ENCODE measurements at regions not wholly inside any gene's neighbourhood (a gene's known extent, or its start where the extent isn't known, plus 50 kb on each side); places are given as distances from the start of the nearest gene placed in this dataset.

GRCh38 chr12:118651487-118651886 is 275.1 kb downstream of the SUDS3 start (continued):
- TF ChIP-seq ZNF574 (CRISPR knock-in tag; IDR thresholded peaks at IDR 0.05) (no peak), ZNF468 (CRISPR knock-in tag; IDR thresholded peaks at IDR 0.05) (no peak), ZNF740 (CRISPR knock-in tag; IDR thresholded peaks at IDR 0.05) (no peak), ELK4 (CRISPR knock-in tag; IDR thresholded peaks at IDR 0.05; ENCODE audit: borderline replicate concordance) (no peak)

GRCh38 chr12:118655588-118655987 is 279.2 kb downstream of the SUDS3 start:
- Histone ChIP-seq H3K4me2 (ENCODE audit: low read depth, low read length) (no peak overlapping the region), H3K36me3 (replicated peaks in 1 of 2; ENCODE audit: control insufficient read depth in 1 of 2, insufficient read depth in 2 of 2, low read length in 2 of 2) (no peaks in the 10 kb centered on the region), H4K20me1 (ENCODE audit: insufficient read depth, low read length) (no peaks in the 10 kb centered on the region), H3K4me3 (replicated peaks in 1 of 3; ENCODE audit: insufficient read depth in 1 of 3, low read depth in 2 of 3, low read length in 3 of 3) (no peak overlapping the region), H2AFZ (ENCODE audit: low read length) (no peak overlapping the region), H3K9me3 (ENCODE audit: low read length) (no peaks in the 10 kb centered on the region), H3K4me1 (ENCODE audit: insufficient read depth, low read length) (no peaks in the 10 kb centered on the region), H3K79me2 (ENCODE audit: insufficient read depth, low read length) (no peaks in the 10 kb centered on the region), H3K27ac (ENCODE audit: extremely low read length, insufficient read depth, low read length) (no peak overlapping the region), H3K9ac (ENCODE audit: insufficient read depth, low read depth, low read length) (no peak overlapping the region), H3K27me3 (ENCODE audit: control insufficient read depth in 1 of 2, insufficient read depth in 2 of 2, low read length in 2 of 2) (no peaks in the 10 kb centered on the region; a peak in 1 of 5 replicates)
- in situ Hi-C loops (cut with HindIII; ENCODE audit: extremely low pct_ligation_motif_present, low pct_unique_long_range_greater_than_20kb) (no loop called here), intact Hi-C loops (cut with micrococcal nuclease; ENCODE audit: unreplicated experiment) (no loop called here)
- peak; percentile 43; the same call in 1 of the 2 replicates for TF ChIP-seq GFI1 (CRISPR knock-in tag; IDR thresholded peaks at IDR 0.05; ENCODE audit: borderline replicate concordance)
- TF ChIP-seq HNF4A (CRISPR knock-in tag; IDR thresholded peaks at IDR 0.05), result 0 out of 2 replicates have a peak, but pooled peaks have one; percentile 10
- no peak for TF ChIP-seq DMTF1 (CRISPR knock-in tag; IDR thresholded peaks at IDR 0.05)
- peak; percentile 63 for TF ChIP-seq NR2F2 (IDR thresholded peaks at IDR 0.05; ENCODE audit: borderline replicate concordance, low read depth)
- ChIA-PET CTCF (ENCODE audit: low intra/inter-chr PET ratio, low total read pairs) (no interaction called here), POLR2A (no interaction called here)
- peak; percentile 48 for ATAC-seq
- no TSS peak for BruUV-seq (replicated peaks)
- WGBS (ENCODE audit: low lambda C conversion rate), result 0% methylated on average over 1 of the region's 1 CpG
- no peak for FAIRE-seq
- no peak for DNase-seq (ENCODE audit: low spot score)
